ENCODE measurements at regions not wholly inside any gene's neighbourhood (a gene's known extent, or its start where the extent isn't known, plus 50 kb on each side); places are given as distances from the start of the nearest gene placed in this dataset.
A peak's percentile ranks its signal among the peaks of the same experiment; 100 is the strongest.

DNA sequence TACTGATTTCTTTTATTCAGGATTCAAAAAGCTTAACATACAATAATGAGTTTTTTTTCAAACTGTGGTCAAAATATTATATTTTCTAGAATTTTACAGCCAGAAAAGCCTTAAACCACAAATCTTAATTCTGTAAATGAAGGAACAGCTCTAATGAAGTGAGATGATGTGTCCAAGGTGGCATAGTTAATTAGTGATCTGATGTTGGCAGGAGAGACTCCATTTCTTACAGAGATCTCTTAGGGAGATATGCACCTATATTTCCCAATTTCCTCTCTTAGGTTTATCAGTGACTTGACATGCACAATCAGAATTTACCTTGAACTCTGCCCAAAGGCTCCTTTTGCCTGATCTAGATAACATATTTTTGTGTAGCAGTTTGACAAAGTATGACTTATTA lies 211.1 kb upstream of the ZNF804B start:
- no TSS peak for BruUV-seq (replicated peaks)
- DNase-seq (ENCODE audit: low spot score) = no peak
- Histone ChIP-seq H3K9me3 (ENCODE audit: low read depth, low read length, poor library complexity, severe bottlenecking) (peaks cover 18% of the 10 kb centered on the region), H3K4me3 (ENCODE audit: low read depth, low read length, poor library complexity, severe bottlenecking) (no peak overlapping the region), H3K4me1 (ENCODE audit: insufficient read depth, low read length, poor library complexity, severe bottlenecking) (no peaks in the 10 kb centered on the region), H3K27me3 (replicated peaks; ENCODE audit: insufficient read depth, low read depth, low read length, poor library complexity) (no peaks in the 10 kb centered on the region), H3K36me3 (ENCODE audit: insufficient read depth, low read length, poor library complexity, severe bottlenecking) (no peaks in the 10 kb centered on the region), H3K27ac (ENCODE audit: low read depth, low read length, poor library complexity, severe bottlenecking) (no peak overlapping the region)
- POLR2A ChIA-PET (ENCODE audit: low non-redundant PET) = no interaction called here
- intact Hi-C loops (cut with micrococcal nuclease; ENCODE audit: unreplicated experiment) = loop anchor here (5.0 kb wide), 3 partner anchors 289 to 1879 kb away; no protein-coding TSS in a partner anchor
- CTCF ChIA-PET = no interaction called here
- no peak for TF ChIP-seq EZH2 (IDR thresholded peaks at IDR 0.05; ENCODE audit: borderline replicate concordance, low read depth, low read length, poor library complexity, severe bottlenecking)
- TF ChIP-seq, protein P1, sequence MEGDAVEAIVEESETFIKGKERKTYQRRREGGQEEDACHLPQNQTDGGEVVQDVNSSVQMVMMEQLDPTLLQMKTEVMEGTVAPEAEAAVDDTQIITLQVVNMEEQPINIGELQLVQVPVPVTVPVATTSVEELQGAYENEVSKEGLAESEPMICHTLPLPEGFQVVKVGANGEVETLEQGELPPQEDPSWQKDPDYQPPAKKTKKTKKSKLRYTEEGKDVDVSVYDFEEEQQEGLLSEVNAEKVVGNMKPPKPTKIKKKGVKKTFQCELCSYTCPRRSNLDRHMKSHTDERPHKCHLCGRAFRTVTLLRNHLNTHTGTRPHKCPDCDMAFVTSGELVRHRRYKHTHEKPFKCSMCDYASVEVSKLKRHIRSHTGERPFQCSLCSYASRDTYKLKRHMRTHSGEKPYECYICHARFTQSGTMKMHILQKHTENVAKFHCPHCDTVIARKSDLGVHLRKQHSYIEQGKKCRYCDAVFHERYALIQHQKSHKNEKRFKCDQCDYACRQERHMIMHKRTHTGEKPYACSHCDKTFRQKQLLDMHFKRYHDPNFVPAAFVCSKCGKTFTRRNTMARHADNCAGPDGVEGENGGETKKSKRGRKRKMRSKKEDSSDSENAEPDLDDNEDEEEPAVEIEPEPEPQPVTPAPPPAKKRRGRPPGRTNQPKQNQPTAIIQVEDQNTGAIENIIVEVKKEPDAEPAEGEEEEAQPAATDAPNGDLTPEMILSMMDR (conservative IDR thresholded peaks at IDR 0.05; ENCODE audit: low read depth, low read length) = no peak

DNA sequence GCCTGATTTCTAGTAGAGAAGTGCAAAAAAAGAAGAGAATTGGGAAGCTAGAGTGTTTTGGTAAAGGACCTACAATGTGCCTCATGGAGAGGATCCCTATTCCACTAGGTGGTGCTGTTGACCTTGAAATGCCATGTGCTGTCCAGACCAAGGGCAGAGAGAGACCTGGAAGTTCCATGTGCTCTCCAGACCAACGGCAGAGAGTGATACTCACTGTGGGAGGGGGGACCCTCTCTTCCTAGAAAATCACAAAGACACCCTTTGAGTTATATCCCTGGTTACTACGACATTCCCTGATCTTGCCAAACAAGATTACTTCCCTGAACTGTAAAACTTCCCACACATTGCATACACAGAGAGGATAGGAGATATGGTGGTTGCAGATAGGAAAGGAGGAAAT lies 212.7 kb upstream of the ZNF804B start:
- Histone ChIP-seq H3K9me3 (ENCODE audit: low read depth, low read length, poor library complexity, severe bottlenecking) (peaks cover 18% of the 10 kb centered on the region), H3K4me1 (ENCODE audit: insufficient read depth, low read length, poor library complexity, severe bottlenecking) (no peaks in the 10 kb centered on the region), H3K27me3 (replicated peaks; ENCODE audit: insufficient read depth, low read depth, low read length, poor library complexity) (no peaks in the 10 kb centered on the region), H3K36me3 (ENCODE audit: insufficient read depth, low read length, poor library complexity, severe bottlenecking) (no peaks in the 10 kb centered on the region), H3K27ac (ENCODE audit: low read depth, low read length, poor library complexity, severe bottlenecking) (no peak overlapping the region), H3K4me3 (ENCODE audit: low read depth, low read length, poor library complexity, severe bottlenecking) (no peak overlapping the region)
- ChIA-PET CTCF (no interaction called here), POLR2A (ENCODE audit: low non-redundant PET) (no interaction called here)
- no TSS peak for BruUV-seq (replicated peaks)
- DNase-seq (ENCODE audit: low spot score) = peak; percentile 60
- intact Hi-C loops (cut with micrococcal nuclease; ENCODE audit: unreplicated experiment) = loop anchor here (5.0 kb wide), 3 partner anchors 290 to 1880 kb away; no protein-coding TSS in a partner anchor
- TF ChIP-seq, protein P1 (conservative IDR thresholded peaks at IDR 0.05; ENCODE audit: low read depth, low read length) = peak; percentile 52
- no peak for TF ChIP-seq EZH2 (IDR thresholded peaks at IDR 0.05; ENCODE audit: borderline replicate concordance, low read depth, low read length, poor library complexity, severe bottlenecking)

DNA sequence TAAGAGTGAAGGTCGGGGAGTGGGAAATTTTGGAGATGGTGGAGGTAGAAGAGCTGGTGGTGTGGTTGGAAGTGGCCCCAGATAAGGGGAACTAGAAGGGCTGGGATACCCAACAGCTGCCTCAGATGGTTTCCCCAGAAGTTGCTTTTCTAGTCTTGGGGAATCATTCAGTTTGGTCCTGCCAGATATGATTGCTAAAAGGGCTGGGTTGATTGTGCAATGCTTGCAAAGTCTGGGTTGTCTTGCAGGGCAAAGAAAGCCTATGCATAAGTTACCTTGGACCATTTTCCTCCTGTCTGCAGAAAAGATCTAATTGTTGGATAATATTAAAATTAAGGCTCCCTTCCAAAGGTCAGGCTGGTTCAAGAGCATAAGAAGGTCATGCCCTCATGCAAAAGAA lies 213.8 kb upstream of the ZNF804B start:
- POLR2A ChIA-PET (ENCODE audit: low non-redundant PET) = no interaction called here
- BruUV-seq (replicated peaks) = no TSS peak

More for the DNA sequence above, 213.8 kb upstream of the ZNF804B start:
- CTCF ChIA-PET = interaction anchor here (0.7 kb wide), 1 partner anchor 245 kb away, joined by 10 read pairs; no protein-coding TSS in a partner anchor
- Histone ChIP-seq H3K4me3 (ENCODE audit: low read depth, low read length, poor library complexity, severe bottlenecking) (no peak overlapping the region), H3K9me3 (ENCODE audit: low read depth, low read length, poor library complexity, severe bottlenecking) (peaks cover 18% of the 10 kb centered on the region), H3K27me3 (replicated peaks; ENCODE audit: insufficient read depth, low read depth, low read length, poor library complexity) (no peaks in the 10 kb centered on the region), H3K4me1 (ENCODE audit: insufficient read depth, low read length, poor library complexity, severe bottlenecking) (no peaks in the 10 kb centered on the region), H3K36me3 (ENCODE audit: insufficient read depth, low read length, poor library complexity, severe bottlenecking) (no peaks in the 10 kb centered on the region), H3K27ac (ENCODE audit: low read depth, low read length, poor library complexity, severe bottlenecking) (no peak overlapping the region)
- intact Hi-C loops (cut with micrococcal nuclease; ENCODE audit: unreplicated experiment) = loop anchor here (5.0 kb wide), 3 partner anchors 292 to 1882 kb away; no protein-coding TSS in a partner anchor
- TF ChIP-seq EZH2 (IDR thresholded peaks at IDR 0.05; ENCODE audit: borderline replicate concordance, low read depth, low read length, poor library complexity, severe bottlenecking) = no peak
- TF ChIP-seq, protein P1 (conservative IDR thresholded peaks at IDR 0.05; ENCODE audit: low read depth, low read length) = no peak
- no peak for DNase-seq (ENCODE audit: low spot score)

All from A673 (cell line).